ENCODE measurements at regions not wholly inside any gene's neighbourhood (a gene's known extent, or its start where the extent isn't known, plus 50 kb on each side); places are given as distances from the start of the nearest gene placed in this dataset.

GRCh38 chr9:84592918-84593317, 76.6 kb upstream of the NTRK2 start:
- DNase-seq: no peak

GRCh38 chr9:84593352-84593751, 76.2 kb upstream of the NTRK2 start:
- no peak for DNase-seq

GRCh38 chr9:84597131-84597530, 72.4 kb upstream of the NTRK2 start:
- no peak for DNase-seq

- DNase-seq: no peak
Observed at GRCh38 chr9:84598921-84599636, 70.5 kb upstream of the NTRK2 start.

DNA sequence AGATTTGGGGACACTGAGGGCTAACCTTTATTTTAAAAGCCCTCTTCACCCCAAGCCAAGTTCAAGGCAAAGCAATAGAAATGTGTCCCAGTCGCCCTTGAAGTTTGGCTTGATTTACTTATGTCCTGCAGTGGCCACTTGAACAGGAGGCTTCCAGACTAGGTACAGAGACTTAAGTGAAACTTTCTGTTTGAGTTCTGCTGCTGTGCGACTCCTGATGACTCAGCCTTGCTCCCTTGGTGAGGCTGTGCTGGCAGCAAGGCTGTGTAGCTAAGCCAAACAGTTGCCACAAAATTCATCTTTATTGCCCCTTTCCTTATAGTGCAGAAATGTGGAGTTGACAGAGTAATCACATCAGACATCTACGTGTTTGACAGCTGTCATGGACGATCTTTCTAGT, 68.8 kb upstream of the NTRK2 start:
- DNase-seq: no peak

DNA sequence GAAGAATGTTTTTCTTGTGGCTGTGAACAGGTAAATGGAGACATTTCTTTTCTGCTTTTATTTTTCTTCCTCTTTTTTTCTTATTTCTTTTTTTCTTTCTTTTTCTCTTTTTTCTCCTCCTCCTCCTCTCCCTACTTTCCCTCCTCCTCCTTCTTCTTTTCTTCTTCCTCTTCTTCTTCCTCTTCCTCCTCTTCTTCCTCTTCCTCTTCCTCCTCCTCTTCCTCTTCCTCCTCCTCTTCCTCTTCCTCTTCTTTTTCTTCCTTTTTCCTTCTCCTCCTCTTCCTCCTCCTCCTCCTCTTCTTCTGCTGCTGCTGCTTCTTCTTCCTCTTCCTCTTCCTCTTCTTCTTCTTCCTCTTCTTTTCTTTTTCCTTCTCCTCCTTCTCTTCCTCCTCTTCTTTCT, 65.3 kb upstream of the NTRK2 start:
- DNase-seq: no peak

GRCh38 chr9:84609779-84610178, 59.8 kb upstream of the NTRK2 start:
- no peak for DNase-seq

- no peak for DNase-seq
Observed at GRCh38 chr9:84613431-84613830, 56.1 kb upstream of the NTRK2 start.

- no peak for DNase-seq
Observed at GRCh38 chr9:84615544-84615943, 54.0 kb upstream of the NTRK2 start.

DNA sequence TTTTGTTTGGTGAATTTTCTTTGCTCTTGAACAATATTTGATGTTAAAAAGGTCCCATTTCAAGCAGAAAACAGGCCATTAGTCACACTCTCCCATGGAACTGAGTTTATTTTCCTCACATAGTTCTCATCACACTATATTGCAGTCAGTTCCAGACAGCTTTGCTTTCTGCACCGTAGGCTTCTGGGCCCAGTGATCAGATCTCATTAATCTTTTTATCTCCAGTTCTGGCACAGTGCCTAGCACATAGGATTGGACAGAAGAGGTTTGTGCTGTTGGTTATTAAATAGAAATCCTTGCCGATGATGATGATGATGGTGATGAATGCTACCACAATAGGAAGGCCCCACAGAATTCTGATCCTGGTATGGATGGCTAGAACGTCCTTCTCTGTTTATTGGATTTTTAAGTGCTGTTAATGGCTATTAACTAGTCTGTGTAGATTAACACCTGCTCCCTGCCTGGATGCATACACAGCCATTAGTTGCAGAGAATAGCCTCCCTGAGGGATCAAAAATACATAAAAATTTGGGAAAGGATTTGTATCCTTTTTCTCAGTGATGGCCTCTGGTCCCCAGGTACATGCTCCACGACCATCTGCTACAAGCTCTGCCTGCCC, 52.0 kb upstream of the NTRK2 start:
- DNase-seq: peak; percentile 53

All from NCI-H1105 (cell line).